GM12891 (cell line): ENCODE measurements at regions not wholly inside any gene's neighbourhood (a gene's known extent, or its start where the extent isn't known, plus 50 kb on each side); places are given as distances from the start of the nearest gene placed in this dataset.

ENCODE experiments used
- POLR2A ChIP-seq: IDR thresholded peaks from 2 replicates; pipeline ENCODE4 v1.6.1; 2011; ENCODE audit warnings: low read depth, low read length, control low read depth
- POLR2AphosphoS5 ChIP-seq: IDR thresholded peaks from 2 replicates; pipeline ENCODE4 v1.6.1; 2011; ENCODE audit warnings: low read depth, low read length, control low read depth
- TAF1 ChIP-seq: IDR thresholded peaks from 2 replicates; pipeline ENCODE4 v1.6.1; 2011; ENCODE audit warnings: low read depth, low read length, control low read depth

GRCh38 chrX:82723806-82724205 lies 784.3 kb upstream of the POU3F4 start:
- no peak for TF ChIP-seq TAF1
- no peak for TF ChIP-seq POLR2A
- no peak for TF ChIP-seq POLR2AphosphoS5
